DMS53 (cell line): ENCODE measurements at regions not wholly inside any gene's neighbourhood (a gene's known extent, or its start where the extent isn't known, plus 50 kb on each side); places are given as distances from the start of the nearest gene placed in this dataset.
"Not testable (repeated sequence)": the region's sequence is repeated elsewhere in the genome, so short reads cannot be mapped to it uniquely, and the experiment has no call there.

Experiments
- DNase-seq: peaks from one replicate; lab custom pipeline; 2025; lab: John Stamatoyannopoulos, UW

DNA sequence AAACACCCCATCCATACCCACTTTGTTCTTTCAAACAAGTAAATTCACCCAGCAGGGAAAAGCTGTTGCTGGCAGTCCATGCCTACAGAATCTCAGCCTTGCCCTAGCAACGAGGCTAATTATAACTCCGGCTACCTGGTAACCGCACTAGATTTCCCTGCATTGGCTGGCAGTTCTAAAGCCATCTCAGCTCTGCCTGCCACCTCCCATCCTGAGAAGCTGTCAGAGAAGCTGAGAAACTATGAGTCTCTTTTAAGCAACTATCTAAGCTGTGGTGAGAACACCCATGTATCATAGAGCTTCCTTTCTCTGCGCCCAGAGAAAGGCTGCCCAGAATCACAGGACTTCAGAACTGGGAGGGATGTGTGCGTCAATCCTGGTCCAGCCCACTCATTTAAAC, 126.5 kb upstream of the NBPF9 start:
- DNase-seq: not testable (repeated sequence)

DNA sequence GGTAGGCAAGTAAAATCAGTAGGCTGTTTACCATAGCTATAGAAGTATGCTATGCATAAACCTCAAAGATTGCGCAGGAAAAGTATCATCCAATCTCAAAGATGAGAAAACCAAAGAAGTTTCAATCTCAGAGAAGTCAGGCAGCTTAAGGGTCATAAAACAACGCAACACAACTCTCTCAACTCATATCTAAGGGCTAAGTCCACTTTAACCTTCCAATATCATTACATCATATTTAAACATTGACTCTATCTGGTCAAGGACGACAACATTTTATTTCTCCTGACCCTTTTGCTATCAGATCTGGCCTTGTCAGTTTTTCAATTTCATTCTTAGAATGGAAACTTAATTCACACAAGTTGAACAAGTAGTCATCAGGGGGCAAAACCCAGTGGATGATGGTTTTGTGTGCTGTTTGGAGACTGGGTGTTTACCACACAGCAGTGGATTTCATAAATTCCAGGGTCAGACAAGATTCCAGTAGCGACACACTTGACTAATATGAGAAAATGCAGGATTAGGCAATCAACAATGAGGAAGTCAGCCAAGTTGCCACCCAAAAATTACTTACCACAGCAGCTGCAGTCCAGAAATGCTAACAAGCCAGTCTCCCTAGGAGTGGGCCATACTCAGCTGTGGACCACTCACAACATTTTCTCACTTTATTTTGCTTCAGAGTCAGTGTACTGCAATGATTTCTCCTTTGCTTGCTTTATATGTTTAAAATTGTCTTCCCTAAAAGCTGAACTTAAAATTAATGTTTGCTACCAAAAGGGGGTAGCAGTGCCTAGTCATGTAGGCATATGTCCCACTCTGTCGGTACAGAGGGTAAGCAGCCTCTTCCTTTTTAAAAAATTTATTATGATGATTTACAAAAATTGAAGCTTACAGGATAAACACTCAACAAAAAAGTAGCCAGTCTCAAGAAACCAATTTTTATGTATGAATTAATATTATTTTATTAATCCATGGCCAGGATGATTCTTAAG, 131.9 kb upstream of the NBPF9 start:
- DNase-seq: not testable (repeated sequence)

DNA sequence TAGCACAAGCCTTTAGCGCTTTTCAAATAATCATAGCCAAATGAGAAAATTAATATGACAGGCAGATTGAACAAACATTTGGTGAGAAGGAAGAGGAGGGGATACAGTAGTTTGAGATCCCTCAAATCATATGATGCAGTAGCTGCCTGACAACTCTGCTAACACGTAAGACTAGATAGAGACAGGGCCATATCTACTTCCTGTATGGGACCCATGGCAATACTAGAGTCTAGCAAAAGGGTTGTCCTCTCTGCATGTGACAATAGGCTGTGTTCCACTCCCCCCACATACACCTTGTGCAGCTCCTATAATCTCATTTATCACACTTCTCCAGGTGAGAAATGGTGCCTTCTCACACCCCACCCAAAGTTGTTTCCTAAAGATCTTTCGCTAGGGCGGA, 134.2 kb upstream of the NBPF9 start:
- DNase-seq: not testable (repeated sequence)

DNA sequence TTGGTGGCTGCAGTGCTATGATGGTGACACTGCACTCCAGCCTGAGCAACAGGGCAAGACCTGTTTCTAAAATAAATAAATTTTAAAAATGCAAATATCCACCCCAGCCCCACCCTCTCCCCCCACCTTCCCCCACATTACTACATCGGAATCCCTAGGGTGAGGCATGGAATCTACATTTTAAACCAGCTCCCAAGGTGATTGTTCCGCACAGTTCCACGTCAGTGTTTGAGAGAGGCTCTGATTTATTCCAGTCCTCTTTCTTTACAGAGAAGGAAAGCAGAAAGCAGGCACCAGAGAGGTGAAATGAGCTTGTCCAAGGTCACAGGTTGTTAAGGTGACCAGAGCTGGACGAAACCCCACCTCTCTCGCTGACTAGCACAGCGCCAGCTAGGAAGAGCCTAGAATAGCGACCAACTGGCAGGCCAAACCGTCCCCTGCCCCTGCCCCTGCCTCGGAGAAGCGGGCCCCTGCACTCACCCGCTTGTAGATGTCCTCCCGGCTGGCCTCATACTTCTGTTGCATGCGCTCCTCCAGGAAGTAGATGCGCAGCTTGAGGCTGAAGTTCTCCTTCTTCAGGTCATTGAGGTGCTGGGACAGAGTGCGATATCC, 136.7 kb upstream of the NBPF9 start:
- not testable (repeated sequence) for DNase-seq

DNA sequence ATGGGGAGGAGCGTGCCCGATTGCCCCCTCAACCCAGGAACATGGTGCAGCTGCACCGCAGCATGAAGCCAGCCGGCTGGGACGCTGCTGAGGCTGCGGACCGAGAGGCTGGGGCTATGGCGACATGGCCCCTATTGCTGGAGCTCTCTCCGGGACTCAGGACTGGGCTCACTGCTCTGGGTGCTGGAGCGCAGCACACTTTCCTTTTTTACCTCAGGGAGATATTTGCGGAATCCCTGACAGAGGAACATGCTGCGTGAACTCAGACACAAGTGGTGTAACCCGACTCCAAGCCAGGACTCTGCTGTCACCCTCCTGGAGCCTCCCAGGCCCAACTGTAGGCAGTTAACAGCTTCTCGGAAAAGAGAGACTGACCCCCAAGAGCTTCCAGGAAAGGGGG, 137.2 kb upstream of the NBPF9 start:
- not testable (repeated sequence) for DNase-seq

DNA sequence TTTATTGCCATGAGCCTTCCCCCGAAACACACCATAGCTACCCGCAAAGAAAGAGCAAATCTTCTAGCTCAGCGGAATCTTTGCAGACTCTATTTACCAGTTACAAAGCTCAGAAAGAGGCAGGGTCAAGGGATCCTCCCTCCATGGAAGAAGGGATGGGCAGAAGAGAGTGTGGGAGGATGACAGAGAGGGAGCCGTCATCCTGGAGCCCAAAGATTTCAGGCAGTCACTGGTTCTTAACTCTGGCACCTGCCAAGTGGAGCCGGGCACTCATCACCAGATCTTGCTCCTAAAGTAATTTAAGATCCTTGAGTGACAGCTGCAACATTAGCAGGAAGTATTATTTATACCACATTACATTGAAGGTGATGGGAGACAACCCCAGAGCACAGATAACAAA, 137.9 kb upstream of the NBPF9 start:
- DNase-seq: not testable (repeated sequence)

DNA sequence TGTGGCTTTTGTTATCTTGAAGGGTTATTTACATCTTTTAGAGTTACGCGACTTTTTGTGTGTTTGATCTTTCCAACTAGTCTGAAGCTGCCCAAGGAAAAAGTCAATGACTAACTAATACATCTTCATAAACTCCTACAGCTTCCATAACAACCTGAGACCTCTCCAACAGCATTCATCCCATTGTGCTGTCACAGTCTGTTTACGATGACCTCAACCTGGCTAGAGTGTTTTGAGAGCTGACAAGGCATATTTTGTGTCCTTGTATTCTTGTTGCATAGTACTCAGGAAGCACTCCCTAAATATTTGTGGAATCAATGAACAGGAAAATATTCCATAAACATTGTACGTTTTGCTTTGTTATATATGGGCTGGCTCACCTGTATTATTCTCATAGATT, 140.2 kb upstream of the NBPF9 start:
- DNase-seq: not testable (repeated sequence)

DNA sequence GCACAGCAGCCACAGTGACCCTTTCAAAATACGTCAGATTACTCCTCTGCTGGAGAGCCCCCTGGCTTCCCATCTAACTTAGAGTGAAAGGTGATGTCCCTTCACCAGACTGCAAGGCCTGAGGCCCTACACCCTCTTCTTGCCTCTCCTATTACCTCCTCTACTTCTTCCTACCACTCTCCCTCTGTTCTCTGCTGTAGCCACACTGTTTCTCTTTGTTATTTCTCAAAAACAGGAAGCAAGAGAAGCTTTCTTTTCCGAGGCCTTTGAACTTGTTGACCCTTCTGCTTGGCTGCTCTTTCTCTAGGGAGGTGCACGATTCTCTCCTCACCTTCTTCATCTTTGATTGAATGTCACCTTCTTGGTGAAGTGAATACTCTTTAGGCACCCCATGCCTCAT, 141.3 kb upstream of the NBPF9 start:
- DNase-seq: not testable (repeated sequence)

DNA sequence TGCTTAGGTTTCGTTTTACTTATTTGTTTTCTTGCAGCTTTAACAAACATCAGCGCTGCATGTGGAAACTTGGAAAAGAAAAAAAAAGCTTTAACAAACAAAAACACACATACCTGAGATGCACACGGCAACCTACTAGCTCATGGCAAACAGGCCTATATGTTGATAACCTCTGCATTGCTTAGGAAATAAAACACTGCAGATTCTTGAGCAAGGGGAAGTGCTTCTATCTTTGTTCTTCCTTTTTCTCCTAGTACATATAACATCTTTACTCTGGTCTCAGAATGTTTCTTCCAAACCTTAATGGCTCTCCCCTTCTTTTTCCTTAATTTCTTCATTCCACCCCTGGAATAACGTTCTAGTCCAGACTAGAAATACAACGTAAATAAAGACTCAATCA, 142.9 kb upstream of the NBPF9 start:
- not testable (repeated sequence) for DNase-seq

DNA sequence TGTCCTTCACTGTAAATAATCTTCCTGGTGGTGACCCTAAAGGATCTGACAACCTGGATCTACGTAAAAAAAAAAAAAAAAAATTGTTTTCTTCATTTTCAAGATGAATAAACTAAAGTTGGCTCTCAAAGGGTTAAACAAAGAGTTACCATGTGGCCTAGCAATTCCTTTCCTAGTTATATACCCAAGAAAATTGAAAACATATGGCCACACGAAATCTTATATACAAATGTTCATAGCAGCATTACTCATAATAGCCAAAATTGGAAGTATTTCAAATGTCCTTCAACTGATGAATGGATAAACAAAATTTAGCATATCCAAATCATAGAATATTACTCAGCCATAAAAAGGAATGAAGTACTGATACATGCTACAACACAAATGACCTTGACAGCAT, 145.3 kb upstream of the NBPF9 start:
- not testable (repeated sequence) for DNase-seq

DNA sequence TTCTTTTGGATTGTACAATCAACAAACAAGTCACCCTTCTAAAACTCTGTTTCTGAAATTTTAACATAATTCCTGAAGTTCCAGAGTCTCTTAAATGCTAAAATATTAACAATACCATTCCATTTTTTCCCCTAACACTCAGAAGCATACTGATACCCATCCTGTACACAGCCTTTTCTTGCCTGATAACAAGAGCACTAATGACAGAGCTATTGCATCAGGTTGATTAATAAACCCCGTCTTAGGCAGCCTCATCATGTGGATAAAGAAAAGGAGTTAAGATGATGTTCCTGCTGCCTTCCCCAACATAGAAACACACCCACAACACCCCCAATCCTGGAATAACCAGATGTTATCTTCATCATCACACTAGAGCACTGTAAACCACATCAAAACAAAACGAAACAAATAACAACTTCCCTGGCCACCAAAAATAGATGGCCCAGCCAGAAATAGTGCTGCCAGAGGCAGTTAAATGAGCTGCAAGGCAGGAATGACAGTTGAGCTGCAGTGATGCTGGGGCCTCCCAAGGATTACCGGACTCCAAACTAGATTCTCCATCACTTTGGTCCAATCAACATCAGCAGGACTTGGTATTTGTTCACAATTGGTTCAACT, 146.6 kb upstream of the NBPF9 start:
- not testable (repeated sequence) for DNase-seq

DNA sequence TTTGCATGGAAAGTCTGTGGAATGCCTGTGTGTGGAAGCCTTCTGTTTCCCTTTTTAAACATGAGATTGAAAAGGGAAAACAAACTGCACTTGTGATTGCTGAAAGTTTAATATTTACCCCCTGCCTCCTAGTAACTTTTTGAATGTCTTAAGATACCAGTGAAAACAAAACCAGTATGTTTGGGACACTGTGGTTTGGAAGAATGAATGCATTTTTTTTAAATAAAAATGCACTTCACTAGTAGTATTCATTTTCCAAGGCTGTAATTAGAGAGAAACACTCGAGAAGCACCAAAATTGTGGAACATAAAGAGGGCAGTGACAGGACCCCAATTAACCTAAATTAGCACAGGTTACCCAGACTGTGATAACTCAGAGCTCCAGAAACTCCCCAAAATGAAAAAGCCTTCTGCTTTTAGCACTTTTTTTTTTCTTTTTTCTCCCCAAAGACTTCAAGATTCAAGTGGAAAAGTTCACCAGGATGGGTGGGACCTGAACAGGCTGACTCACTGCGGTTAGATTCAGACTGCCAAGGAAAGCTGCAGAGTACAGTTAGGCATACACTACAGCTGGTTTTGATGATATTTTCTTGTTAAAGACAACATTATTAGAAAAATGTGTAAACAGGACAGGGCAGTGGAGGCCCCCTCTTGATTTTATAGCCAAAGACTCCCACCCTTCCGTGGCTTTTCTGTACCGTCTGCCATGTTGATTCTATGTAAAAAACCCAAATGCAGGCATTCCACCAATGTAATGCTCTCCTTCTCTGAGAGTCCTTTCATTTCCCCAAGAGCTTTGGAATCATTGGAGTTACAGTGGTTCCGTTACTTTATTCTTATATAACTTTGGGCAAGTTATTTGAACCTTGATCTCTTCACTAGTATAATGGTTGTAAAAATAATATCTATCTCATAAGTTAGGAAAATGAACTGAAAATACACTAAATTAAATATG, 151.8 kb upstream of the NBPF9 start:
- DNase-seq: not testable (repeated sequence)

DNA sequence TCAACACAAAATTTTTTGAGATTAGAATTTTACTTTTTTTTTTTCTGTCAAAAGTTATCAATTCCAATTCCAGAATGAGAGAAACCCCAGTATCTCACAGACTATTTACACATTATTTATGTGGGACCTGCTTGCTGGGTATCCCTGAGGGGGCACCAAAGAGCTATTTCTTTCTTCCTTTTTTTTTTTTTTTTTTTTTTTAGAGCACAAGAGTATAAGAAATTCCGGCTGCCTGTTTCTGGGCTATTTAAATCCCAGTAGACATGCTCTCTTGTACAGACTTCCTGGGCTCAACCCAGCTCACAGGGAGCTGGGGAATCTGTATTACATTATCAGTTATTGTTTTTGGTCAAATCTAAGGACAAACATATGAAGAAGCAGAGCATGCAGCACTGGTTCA, 156.9 kb upstream of the NBPF9 start:
- not testable (repeated sequence) for DNase-seq

DNA sequence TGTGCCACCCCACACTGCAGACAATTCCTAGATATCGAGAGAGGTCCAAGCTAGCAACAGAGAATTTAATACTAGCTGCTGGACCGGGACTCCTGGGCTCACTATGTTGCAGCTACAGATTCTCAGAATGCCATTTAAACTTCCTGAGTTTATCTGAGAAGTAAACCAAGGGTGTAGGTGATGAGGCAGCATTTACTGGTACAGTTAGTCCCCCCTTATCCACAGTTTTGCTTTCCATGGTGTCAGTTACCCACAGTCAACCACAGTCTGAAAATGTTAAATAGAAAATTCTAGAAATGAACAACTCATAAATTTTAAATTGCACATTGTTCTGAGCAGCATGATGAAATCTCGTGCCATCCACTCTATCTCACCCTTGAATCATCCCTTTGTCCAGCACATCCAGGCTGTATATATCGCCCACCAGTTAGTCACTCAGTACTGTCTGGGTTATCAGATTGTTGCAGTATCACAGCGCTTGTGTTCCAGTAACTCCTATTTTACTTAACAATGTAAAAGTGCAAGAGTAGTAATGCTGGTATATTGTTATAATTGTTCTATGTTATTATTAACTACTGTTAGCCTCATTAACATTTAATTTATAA, 157.5 kb upstream of the NBPF9 start:
- not testable (repeated sequence) for DNase-seq

DNA sequence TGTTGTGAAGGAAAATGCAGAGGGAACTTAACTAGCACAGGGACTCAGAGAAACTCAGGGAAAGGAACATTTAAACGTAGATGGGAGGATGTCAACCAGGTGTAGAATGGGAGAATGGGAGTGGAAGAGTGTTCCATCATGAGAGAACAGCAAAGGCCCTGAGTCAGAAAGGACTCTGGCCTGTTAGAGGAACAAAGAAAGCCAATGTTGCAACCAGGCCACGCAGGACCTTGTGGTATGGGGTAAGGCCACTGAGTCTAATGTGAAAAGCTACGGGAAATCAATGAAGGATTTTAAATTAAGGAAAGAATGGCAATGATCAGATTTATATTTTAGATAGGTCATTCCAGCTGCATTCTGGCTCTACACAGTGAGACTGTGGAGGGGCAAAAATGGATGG, 163.9 kb upstream of the NBPF9 start:
- DNase-seq: not testable (repeated sequence)

DNA sequence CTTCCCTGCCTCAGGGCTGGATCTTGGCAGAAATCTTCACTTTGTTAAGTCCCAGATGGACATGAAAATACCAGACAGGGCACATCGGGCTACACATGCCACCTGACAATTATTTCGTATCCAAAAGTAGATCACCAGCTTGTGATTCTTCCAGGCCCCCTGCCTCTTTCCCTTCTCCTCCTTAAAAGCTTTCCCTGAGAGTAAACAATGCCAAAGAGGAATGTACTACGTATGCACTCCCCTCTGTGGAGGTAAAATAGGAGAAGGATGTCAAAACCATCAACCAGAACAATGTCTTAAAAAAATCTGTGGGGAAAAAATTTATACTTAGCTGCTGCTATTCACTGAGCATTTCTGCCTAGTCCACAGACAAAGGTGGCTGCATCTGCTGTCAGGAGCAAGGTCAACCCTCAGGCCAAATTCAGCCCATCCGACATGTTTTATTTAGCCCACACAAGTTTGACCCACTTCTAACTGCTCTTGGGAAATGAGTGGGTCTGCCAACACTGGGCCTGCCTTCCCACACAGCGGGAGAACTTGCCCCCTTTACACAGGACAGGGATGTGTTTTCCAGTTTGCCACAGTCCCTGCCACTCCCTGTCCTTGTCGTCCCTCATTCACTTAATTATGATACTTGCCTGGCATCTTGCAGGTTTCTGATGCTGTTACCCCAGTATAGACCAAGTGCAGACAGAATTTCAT, 165.8 kb upstream of the NBPF9 start:
- not testable (repeated sequence) for DNase-seq

DNA sequence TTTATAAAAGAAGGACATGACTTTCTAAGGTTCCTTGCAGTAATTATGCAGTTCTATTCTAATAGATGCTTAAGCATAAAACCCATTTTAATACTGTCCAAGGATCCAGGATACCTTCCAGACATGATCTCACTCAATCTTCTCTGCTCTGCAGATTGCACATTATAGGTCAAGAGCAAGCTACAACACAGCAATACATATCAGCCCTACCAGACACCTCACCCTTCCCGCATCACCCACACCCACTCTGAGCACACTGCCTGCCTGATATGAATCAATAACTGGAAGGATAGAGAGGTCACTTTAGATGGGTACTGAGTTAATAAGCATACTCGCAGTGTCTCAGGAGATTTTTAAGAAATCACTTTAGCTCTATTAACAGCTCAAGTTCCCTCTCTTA, 166.5 kb upstream of the NBPF9 start:
- DNase-seq: not testable (repeated sequence)

DNA sequence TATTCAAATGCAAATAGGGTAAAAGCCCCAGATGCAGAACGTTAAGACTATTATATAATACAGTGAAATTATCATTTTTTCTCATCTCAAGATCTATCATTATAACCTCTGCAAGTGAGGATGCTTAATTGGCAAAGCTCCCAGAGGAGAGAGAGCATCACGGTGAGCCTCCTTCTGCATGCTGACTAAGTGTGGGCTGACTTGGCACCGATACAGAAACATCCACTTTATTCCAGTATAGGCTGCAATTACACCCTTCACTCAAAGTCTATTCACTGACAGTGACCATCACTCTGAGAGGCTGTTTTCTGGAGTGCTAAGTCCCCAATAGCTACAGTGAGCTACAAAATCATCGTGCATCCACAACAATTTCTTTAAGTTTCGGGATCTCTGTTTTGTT, 171.1 kb upstream of the NBPF9 start:
- DNase-seq: not testable (repeated sequence)

DNA sequence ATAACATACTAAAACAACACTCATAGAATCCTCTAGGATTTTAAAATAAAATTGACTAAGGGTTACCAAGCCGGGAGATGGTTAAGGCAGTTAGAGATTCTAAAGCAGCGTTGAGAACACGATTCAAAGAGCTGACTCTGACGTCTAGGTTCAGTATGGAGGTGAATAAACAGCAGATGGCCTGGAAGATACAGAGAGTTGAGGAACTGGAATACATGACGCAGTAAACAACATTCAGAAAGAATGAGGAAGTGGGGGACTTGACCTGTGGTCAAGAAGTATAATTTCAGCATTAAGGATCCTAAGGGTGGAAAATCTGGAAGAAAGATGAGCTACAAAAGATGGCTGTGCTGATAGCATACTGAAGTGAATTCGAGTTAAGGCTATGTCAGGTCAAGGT, 172.5 kb upstream of the NBPF9 start:
- DNase-seq: not testable (repeated sequence)

DNA sequence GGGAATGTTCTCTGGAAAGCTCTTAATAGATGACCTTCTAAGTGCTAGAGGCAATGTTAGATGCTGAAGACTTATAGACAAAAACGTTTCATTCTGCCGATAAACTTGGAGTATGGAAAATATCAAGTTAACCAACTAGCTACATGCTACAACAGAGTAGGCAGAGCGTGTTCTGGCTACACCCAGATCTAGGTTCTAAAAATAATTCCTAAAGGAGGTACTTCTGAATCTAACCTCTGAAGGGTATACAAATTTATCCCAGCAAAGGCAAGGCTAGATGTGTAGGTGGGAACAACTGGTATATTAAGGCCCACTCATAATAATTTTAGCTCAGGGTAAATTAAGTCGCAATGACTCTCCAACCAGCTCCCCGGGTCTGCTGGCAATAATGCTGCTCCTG, 173.1 kb upstream of the NBPF9 start:
- DNase-seq: not testable (repeated sequence)
